Peyer's patch (tissue), 4 donors: ENCODE measurements at regions not wholly inside any gene's neighbourhood (a gene's known extent, or its start where the extent isn't known, plus 50 kb on each side); places are given as distances from the start of the nearest gene placed in this dataset.

ENCODE experiments used
- POLR2A ChIP-seq, 2 donors: fragments of 450-650 bp; IDR thresholded peaks; one replicate each; pipeline ENCODE4 v1.5.1; 2017; ENCODE audit warnings: antibody characterized with exemption in 2 of 2, mild to moderate bottlenecking in 2 of 2, moderate library complexity in 2 of 2
- TF ChIP-seq, protein P1 (sequence below), 6 experiments: fragments of 450-650 bp in 4 of 6; fragments of 200-600 bp in 2 of 6; sonication (generic) in 1 of 6; IDR thresholded peaks; one replicate each; pipeline ENCODE4 v1.5.1; 2017 to 2019; ENCODE audit warnings: antibody characterized with exemption in 6 of 6, mild to moderate bottlenecking in 3 of 6, moderate library complexity in 1 of 6

DNA sequence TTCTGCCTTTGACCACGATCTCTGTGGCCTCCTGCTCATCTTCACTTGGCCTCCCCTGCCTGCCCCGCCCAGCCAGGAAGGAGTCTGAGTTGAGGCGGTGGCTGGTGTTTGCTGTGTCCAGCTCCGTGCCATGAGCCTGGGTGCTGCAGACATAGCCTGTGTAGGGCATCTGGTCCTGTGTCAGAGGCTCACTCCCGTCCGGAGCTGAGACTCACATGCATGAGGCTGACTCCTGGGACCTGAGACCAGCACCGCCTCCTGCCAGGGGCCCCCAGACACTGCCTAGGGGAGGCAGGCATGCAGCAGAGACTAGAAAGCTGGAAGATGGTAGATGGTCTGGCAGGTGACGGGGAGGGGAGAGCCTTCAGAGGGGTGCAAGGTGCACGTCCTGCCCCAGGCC is 52.2 kb upstream of the TTC34 start:
- TF ChIP-seq, protein P1, sequence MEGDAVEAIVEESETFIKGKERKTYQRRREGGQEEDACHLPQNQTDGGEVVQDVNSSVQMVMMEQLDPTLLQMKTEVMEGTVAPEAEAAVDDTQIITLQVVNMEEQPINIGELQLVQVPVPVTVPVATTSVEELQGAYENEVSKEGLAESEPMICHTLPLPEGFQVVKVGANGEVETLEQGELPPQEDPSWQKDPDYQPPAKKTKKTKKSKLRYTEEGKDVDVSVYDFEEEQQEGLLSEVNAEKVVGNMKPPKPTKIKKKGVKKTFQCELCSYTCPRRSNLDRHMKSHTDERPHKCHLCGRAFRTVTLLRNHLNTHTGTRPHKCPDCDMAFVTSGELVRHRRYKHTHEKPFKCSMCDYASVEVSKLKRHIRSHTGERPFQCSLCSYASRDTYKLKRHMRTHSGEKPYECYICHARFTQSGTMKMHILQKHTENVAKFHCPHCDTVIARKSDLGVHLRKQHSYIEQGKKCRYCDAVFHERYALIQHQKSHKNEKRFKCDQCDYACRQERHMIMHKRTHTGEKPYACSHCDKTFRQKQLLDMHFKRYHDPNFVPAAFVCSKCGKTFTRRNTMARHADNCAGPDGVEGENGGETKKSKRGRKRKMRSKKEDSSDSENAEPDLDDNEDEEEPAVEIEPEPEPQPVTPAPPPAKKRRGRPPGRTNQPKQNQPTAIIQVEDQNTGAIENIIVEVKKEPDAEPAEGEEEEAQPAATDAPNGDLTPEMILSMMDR (IDR thresholded peaks at IDR 0.05): no peak
- no peak for TF ChIP-seq POLR2A (IDR thresholded peaks at IDR 0.05)
